ENCODE measurements at regions not wholly inside any gene's neighbourhood (a gene's known extent, or its start where the extent isn't known, plus 50 kb on each side); places are given as distances from the start of the nearest gene placed in this dataset.

DNA sequence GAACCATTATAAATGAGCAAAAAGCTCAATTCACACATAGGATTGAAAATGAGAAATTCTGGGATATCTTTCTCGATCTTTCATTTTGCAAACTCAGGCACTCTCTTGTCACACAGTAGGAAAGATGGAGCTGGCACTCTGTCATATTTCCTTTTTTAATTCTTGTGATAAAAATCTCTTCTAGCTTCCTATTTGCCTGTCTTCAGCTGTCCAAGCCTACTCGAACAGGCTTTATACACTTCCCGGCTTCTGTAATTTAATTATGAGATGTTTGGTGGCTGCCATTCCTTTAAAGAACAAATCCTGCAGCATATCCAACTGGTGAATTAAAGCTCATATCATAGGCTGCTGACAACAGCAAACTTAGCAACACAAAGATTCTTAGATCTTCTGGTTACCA lies 1484.3 kb upstream of the PIK3C3 start:
- TF ChIP-seq, protein P1, sequence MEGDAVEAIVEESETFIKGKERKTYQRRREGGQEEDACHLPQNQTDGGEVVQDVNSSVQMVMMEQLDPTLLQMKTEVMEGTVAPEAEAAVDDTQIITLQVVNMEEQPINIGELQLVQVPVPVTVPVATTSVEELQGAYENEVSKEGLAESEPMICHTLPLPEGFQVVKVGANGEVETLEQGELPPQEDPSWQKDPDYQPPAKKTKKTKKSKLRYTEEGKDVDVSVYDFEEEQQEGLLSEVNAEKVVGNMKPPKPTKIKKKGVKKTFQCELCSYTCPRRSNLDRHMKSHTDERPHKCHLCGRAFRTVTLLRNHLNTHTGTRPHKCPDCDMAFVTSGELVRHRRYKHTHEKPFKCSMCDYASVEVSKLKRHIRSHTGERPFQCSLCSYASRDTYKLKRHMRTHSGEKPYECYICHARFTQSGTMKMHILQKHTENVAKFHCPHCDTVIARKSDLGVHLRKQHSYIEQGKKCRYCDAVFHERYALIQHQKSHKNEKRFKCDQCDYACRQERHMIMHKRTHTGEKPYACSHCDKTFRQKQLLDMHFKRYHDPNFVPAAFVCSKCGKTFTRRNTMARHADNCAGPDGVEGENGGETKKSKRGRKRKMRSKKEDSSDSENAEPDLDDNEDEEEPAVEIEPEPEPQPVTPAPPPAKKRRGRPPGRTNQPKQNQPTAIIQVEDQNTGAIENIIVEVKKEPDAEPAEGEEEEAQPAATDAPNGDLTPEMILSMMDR (IDR thresholded peaks at IDR 0.05; ENCODE audit: extremely low read depth in 1 of 2, insufficient read depth in 1 of 2, low read depth in 1 of 2, low read length in 2 of 2), result no peak
- TF ChIP-seq JUN (IDR thresholded peaks at IDR 0.05; ENCODE audit: borderline replicate concordance, insufficient read depth, insufficient read length, low read depth) (no peak), POLR2A (IDR thresholded peaks at IDR 0.05; ENCODE audit: low read depth, low read length) (no peak), POLR2AphosphoS5 (IDR thresholded peaks at IDR 0.05; ENCODE audit: insufficient read depth, low read depth, low read length) (no peak)
- TF ChIP-seq, protein P2, sequence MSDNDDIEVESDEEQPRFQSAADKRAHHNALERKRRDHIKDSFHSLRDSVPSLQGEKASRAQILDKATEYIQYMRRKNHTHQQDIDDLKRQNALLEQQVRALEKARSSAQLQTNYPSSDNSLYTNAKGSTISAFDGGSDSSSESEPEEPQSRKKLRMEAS (IDR thresholded peaks at IDR 0.05; ENCODE audit: insufficient read depth, insufficient read length), result no peak

All from endothelial cell of umbilical vein (primary cell).